Fibroblast of lung (primary cell): ENCODE measurements at regions not wholly inside any gene's neighbourhood (a gene's known extent, or its start where the extent isn't known, plus 50 kb on each side); places are given as distances from the start of the nearest gene placed in this dataset.

Experiments
- DNase-seq, 2 donors: peaks; one replicate each; pipeline versions ENCODE4 v3.0.0 to v3.0.0-alpha.2; 2010; ENCODE audit warnings: low read depth in 2 of 2
- H2AFZ ChIP-seq: 2 replicates; pipeline ENCODE4 v1.5.1; 2012; ENCODE audit warnings: low read length, control low read depth, inconsistent platforms
- H3K27ac ChIP-seq: 2 replicates; pipeline ENCODE4 v1.5.1; 2011; ENCODE audit warnings: low read length, control low read depth; ENCODE audit not compliant: insufficient read depth
- H3K27me3 ChIP-seq: 2 replicates; pipeline ENCODE4 v1.5.1; 2011; ENCODE audit warnings: mild to moderate bottlenecking, low read length; ENCODE audit not compliant: control insufficient read depth, insufficient read depth
- H3K36me3 ChIP-seq: 2 replicates; pipeline ENCODE4 v1.5.1; 2011; ENCODE audit warnings: low read length; ENCODE audit not compliant: control insufficient read depth, insufficient read depth
- H3K4me1 ChIP-seq: 2 replicates; pipeline ENCODE4 v1.5.1; 2011; ENCODE audit warnings: low read length; ENCODE audit not compliant: control insufficient read depth, insufficient read depth; ENCODE audit errors: extremely low read depth
- H3K4me2 ChIP-seq: 2 replicates; pipeline ENCODE4 v1.5.1; 2011; ENCODE audit warnings: low read length, control low read depth; ENCODE audit not compliant: insufficient read depth; ENCODE audit errors: extremely low read depth
- H3K4me3 ChIP-seq, 4 experiments: fragments of 200-600 bp in 1 of 4; sonication (generic) in 1 of 4; replicated peaks in 1 of 4; 2 replicates each; pipeline ENCODE4 v1.5.1; 2011 to 2016; ENCODE audit warnings: low read length in 4 of 4, low read depth in 3 of 4, mild to moderate bottlenecking in 3 of 4, control low read depth in 2 of 4, inconsistent platforms in 1 of 4, mixed read lengths in 1 of 4; ENCODE audit not compliant: insufficient read depth in 1 of 4; ENCODE audit errors: control extremely low read depth in 1 of 4
- H3K79me2 ChIP-seq: 2 replicates; pipeline ENCODE4 v1.5.1; 2012; ENCODE audit warnings: mild to moderate bottlenecking, low read length, inconsistent platforms; ENCODE audit not compliant: control insufficient read depth, insufficient read depth
- H3K9ac ChIP-seq: 2 replicates; pipeline ENCODE4 v1.5.1; 2011; ENCODE audit warnings: mild to moderate bottlenecking, low read length, control low read depth; ENCODE audit not compliant: insufficient read depth
- H3K9me3 ChIP-seq: 2 replicates; pipeline ENCODE4 v1.5.1; 2012; ENCODE audit warnings: low read depth, low read length; ENCODE audit not compliant: control insufficient read depth, insufficient read depth
- H4K20me1 ChIP-seq: 2 replicates; pipeline ENCODE4 v1.5.1; 2011; ENCODE audit warnings: low read length; ENCODE audit not compliant: control insufficient read depth, insufficient read depth; ENCODE audit errors: extremely low read depth
- EZH2 ChIP-seq: IDR thresholded peaks from 2 replicates; pipeline ENCODE4 v1.5.1; 2012; ENCODE audit warnings: low read length, control low read depth, mild to moderate bottlenecking; ENCODE audit errors: missing control alignments
- TF ChIP-seq, protein P1 (sequence below), 2 donors: IDR thresholded peaks in 1 of 2; conservative IDR thresholded peaks in 1 of 2; 1 replicate in 1 of 2; 2 replicates in 1 of 2; pipeline ENCODE4 v1.5.1; 2011 to 2012; ENCODE audit warnings: low read length in 2 of 2, control low read depth in 1 of 2, inconsistent platforms in 1 of 2, low read depth in 1 of 2, mild to moderate bottlenecking in 1 of 2

DNA sequence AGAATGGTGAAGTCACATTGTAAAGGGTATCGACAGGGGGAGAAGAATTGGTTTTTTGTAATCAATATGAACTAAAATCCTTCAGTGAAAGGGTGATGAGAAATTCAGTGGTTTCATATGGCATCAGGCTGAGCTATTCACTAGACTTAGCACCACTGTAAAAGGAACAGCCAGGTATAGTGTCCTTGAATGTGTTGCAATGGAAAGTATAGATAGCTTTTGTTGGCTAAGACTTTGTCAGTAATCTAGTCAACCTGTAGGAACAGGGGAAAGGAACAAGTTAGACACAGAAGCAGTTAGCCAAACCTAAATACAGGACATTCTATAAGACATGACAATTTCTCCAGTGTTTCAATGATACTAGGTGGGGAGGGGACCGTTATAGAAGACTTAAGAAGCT is 172.6 kb upstream of the MOCS1 start:
- Histone ChIP-seq H2AFZ (no peak overlapping the region), H3K9ac (no peak overlapping the region), H3K27ac (no peak overlapping the region), H4K20me1 (no peaks in the 10 kb centered on the region), H3K79me2 (no peaks in the 10 kb centered on the region), H3K9me3 (no peaks in the 10 kb centered on the region), H3K27me3 (no peaks in the 10 kb centered on the region), H3K36me3 (no peaks in the 10 kb centered on the region), H3K4me2 (no peak overlapping the region), H3K4me3 (no peak overlapping the region), H3K4me1 (no peaks in the 10 kb centered on the region)
- TF ChIP-seq EZH2, result no peak
- TF ChIP-seq, protein P1, sequence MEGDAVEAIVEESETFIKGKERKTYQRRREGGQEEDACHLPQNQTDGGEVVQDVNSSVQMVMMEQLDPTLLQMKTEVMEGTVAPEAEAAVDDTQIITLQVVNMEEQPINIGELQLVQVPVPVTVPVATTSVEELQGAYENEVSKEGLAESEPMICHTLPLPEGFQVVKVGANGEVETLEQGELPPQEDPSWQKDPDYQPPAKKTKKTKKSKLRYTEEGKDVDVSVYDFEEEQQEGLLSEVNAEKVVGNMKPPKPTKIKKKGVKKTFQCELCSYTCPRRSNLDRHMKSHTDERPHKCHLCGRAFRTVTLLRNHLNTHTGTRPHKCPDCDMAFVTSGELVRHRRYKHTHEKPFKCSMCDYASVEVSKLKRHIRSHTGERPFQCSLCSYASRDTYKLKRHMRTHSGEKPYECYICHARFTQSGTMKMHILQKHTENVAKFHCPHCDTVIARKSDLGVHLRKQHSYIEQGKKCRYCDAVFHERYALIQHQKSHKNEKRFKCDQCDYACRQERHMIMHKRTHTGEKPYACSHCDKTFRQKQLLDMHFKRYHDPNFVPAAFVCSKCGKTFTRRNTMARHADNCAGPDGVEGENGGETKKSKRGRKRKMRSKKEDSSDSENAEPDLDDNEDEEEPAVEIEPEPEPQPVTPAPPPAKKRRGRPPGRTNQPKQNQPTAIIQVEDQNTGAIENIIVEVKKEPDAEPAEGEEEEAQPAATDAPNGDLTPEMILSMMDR (conservative IDR thresholded peaks at IDR 0.05 in 1 of 2, IDR thresholded peaks at IDR 0.05 in 1 of 2; ENCODE audit: low read depth in 1 of 2, low read length in 2 of 2), result no peak
- DNase-seq, result no peak

DNA sequence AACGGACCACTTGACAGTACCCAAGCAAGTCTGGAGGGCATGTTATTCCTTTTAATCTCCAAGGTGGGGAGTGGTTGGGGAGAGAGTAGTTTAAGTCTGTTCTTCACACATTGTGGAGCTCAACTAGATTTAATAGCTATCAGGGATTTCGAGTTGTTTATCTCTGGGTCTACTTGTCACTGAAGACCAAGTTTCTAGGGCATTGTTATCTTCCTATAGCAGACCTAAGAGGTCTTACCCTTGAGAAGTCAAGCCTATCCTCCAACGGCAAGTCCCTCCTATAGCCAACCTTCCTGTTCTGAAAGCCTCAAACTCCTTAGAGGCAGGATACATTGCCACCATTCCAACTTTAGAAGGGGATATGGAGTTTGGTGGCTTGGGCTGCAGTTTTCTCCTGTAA is 164.5 kb upstream of the MOCS1 start:
- H3K9ac ChIP-seq, result no peak overlapping the region
- H3K4me2 ChIP-seq, result no peak overlapping the region
- no peaks in the 10 kb centered on the region for H3K4me1 ChIP-seq
- DNase-seq, result no peak
- H3K79me2 ChIP-seq, result no peaks in the 10 kb centered on the region
- H3K36me3 ChIP-seq, result no peaks in the 10 kb centered on the region
- no peak overlapping the region for H3K4me3 ChIP-seq
- TF ChIP-seq EZH2, result no peak
- TF ChIP-seq, protein P1 (conservative IDR thresholded peaks at IDR 0.05 in 1 of 2, IDR thresholded peaks at IDR 0.05 in 1 of 2; ENCODE audit: low read depth in 1 of 2, low read length in 2 of 2), result no peak
- no peak overlapping the region for H3K27ac ChIP-seq
- no peaks in the 10 kb centered on the region for H3K9me3 ChIP-seq
- H3K27me3 ChIP-seq, result no peaks in the 10 kb centered on the region
- H4K20me1 ChIP-seq, result no peaks in the 10 kb centered on the region
- H2AFZ ChIP-seq, result no peak overlapping the region

DNA sequence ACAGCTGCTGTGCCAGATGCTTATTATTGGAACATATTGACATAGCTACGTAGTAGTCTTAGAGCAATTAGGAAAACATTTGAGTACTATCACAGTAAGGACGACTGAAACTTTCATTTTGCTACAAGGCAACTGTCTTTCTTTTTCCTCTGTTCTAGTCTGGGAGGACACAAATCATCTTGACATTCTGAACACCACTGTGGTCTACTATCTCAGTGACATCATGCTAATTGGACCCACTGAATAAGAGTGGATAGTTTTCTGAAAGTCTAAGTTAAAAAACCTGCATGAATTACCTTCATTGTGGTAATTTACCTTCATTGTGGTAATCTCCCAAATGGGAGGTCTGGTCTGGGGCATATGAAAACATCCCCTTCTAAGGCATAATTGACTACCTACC is 163.3 kb upstream of the MOCS1 start:
- Histone ChIP-seq H3K4me2 (no peak overlapping the region), H3K27ac (no peak overlapping the region), H3K4me1 (no peaks in the 10 kb centered on the region), H4K20me1 (no peaks in the 10 kb centered on the region), H3K9me3 (no peaks in the 10 kb centered on the region), H3K36me3 (no peaks in the 10 kb centered on the region), H3K4me3 (no peak overlapping the region), H3K79me2 (no peaks in the 10 kb centered on the region), H3K27me3 (no peaks in the 10 kb centered on the region), H2AFZ (no peak overlapping the region), H3K9ac (no peak overlapping the region)
- TF ChIP-seq, protein P1 (conservative IDR thresholded peaks at IDR 0.05 in 1 of 2, IDR thresholded peaks at IDR 0.05 in 1 of 2; ENCODE audit: low read depth in 1 of 2, low read length in 2 of 2), result no peak
- no peak for TF ChIP-seq EZH2
- DNase-seq, result no peak
